K562 (cell line): ENCODE measurements at regions not wholly inside any gene's neighbourhood (a gene's known extent, or its start where the extent isn't known, plus 50 kb on each side); places are given as distances from the start of the nearest gene placed in this dataset.
A peak's percentile ranks its signal among the peaks of the same experiment; 100 is the strongest.
"Not testable (repeated sequence)": the region's sequence is repeated elsewhere in the genome, so short reads cannot be mapped to it uniquely, and the experiment has no call there.

Experiments
- ATAC-seq: fragments of 200-7000 bp; cut with Tn5 transposase; 3 replicates; pipeline ENCODE4 v1.9.1; 2020; ENCODE audit warnings: moderate library complexity
- BruUV-seq: library from RNA; stranded (reverse); fragments of 400-500 nt; replicated peaks from 2 replicates; lab custom pipeline; 2021; lab: Mats Ljungman, UMichigan
- CTCF ChIA-PET: fragments of 300-600 bp; formaldehyde crosslinking; extraction: SDS; loops from one replicate; lab custom pipeline; 2021; ENCODE audit warnings: low intra/inter-chr PET ratio; lab: Yijun Ruan, JAX
- POLR2A ChIA-PET: fragments of 300-600, 350-650 bp; sonication (Branson Sonifier 250); formaldehyde crosslinking; extraction: SDS; loops from one replicate; lab custom pipeline; 2021; ENCODE audit warnings: antibody characterized with exemption, inconsistent platforms; lab: Yijun Ruan, JAX
- DNase-seq, 4 experiments: peaks; one replicate each; pipeline versions ENCODE4 v3.0.0 to v3.0.0-alpha.2; 2011 to 2018; ENCODE audit warnings: low spot score in 3 of 4, mixed read lengths in 3 of 4; ENCODE audit errors: extremely low read depth in 1 of 4
- FAIRE-seq: peaks from 2 replicates; lab custom pipeline; 2011; peaks lifted over from hg19 to GRCh38; lab: Jason Lieb, UNC
- H2AFZ ChIP-seq: 2 replicates; pipeline ENCODE4 v1.6.0; 2011; ENCODE audit warnings: low read depth, low read length, control low read depth, inconsistent platforms
- H3K27ac ChIP-seq: fragments of 200-600 bp; 3 replicates; pipeline ENCODE4 v1.8.0; 2011; ENCODE audit warnings: low read depth, mild to moderate bottlenecking, control low read depth, inconsistent platforms, low read length, moderate library complexity, mixed read lengths; ENCODE audit errors: extremely low read depth
- H3K27me3 ChIP-seq, 2 experiments: fragments of 300-600 bp in 1 of 2; 2 replicates in 1 of 2; 3 replicates in 1 of 2; pipeline versions ENCODE4 v1.6.0 to v1.8.0; 2011; ENCODE audit warnings: inconsistent platforms in 2 of 2, low read length in 2 of 2, mild to moderate bottlenecking in 1 of 2, mixed read lengths in 1 of 2, moderate library complexity in 1 of 2; ENCODE audit not compliant: control insufficient read depth in 2 of 2, insufficient read depth in 2 of 2
- H3K36me3 ChIP-seq: fragments of 300-600 bp; 3 replicates; pipeline ENCODE4 v1.8.0; 2011; ENCODE audit warnings: mild to moderate bottlenecking, low read length, inconsistent platforms; ENCODE audit not compliant: control insufficient read depth, insufficient read depth
- H3K4me1 ChIP-seq, 2 experiments: fragments of 200-600 bp in 1 of 2; replicated peaks in 1 of 2; 2 replicates in 1 of 2; 3 replicates in 1 of 2; pipeline versions ENCODE4 v1.5.1 to v1.8.0; 2011; ENCODE audit warnings: inconsistent platforms in 2 of 2, low read length in 2 of 2, mild to moderate bottlenecking in 1 of 2, mixed read lengths in 1 of 2, moderate library complexity in 1 of 2; ENCODE audit not compliant: control insufficient read depth in 2 of 2, insufficient read depth in 2 of 2
- H3K4me2 ChIP-seq: 2 replicates; pipeline ENCODE4 v1.6.1; 2011; ENCODE audit warnings: low read length, control low read depth, inconsistent platforms, mixed read lengths; ENCODE audit not compliant: insufficient read depth
- H3K4me3 ChIP-seq: fragments of 200-600 bp; sonication (generic), shearing (Covaris generic); 2 replicates; pipeline ENCODE4 v1.5.1; 2016; ENCODE audit warnings: control low read depth, inconsistent platforms
- H3K79me2 ChIP-seq: fragments of 200-600 bp; 3 replicates; pipeline ENCODE4 v1.8.0; 2011; ENCODE audit warnings: low read length, inconsistent platforms; ENCODE audit not compliant: control insufficient read depth, insufficient read depth
- H3K9ac ChIP-seq, 2 experiments: 2 replicates each; pipeline versions ENCODE4 v1.6.0 to v1.6.1; 2011; ENCODE audit warnings: low read depth in 2 of 2, low read length in 2 of 2, control low read depth in 1 of 2, inconsistent platforms in 1 of 2, mild to moderate bottlenecking in 1 of 2, mixed read lengths in 1 of 2; ENCODE audit not compliant: insufficient read depth in 1 of 2
- H3K9me1 ChIP-seq: one replicate; pipeline ENCODE4 v1.6.0; 2011; ENCODE audit warnings: inconsistent platforms, mild to moderate bottlenecking, low read length, moderate library complexity; ENCODE audit not compliant: control insufficient read depth, insufficient read depth
- H3K9me3 ChIP-seq: replicated peaks from 2 replicates; pipeline ENCODE4 v1.5.1; 2011; ENCODE audit warnings: low read depth, low read length, inconsistent platforms; ENCODE audit not compliant: control insufficient read depth, insufficient read depth
- H4K20me1 ChIP-seq: replicated peaks from 2 replicates; pipeline ENCODE4 v1.6.1; 2011; ENCODE audit warnings: low read length, inconsistent platforms, mixed read lengths; ENCODE audit not compliant: control insufficient read depth, insufficient read depth
- KDM1A ChIP-seq, 2 experiments: fragments of 450-650 bp; IDR thresholded peaks; 2 replicates each; pipeline ENCODE4 v1.6.1; 2016; ENCODE audit warnings: mild to moderate bottlenecking in 2 of 2
- VEZF1 ChIP-seq: fragments of 200-800 bp; sonication (Bioruptor generic); IDR thresholded peaks from 2 replicates; pipeline ENCODE4 v1.6.1; 2017; ENCODE audit warnings: missing genetic modification characterization, missing compliant biosample characterization
- ZNF146 ChIP-seq: IDR thresholded peaks from one replicate; pipeline ENCODE4 v1.6.1; 2018; ENCODE audit warnings: missing compliant biosample characterization; ENCODE audit not compliant: unreplicated experiment
- WGBS: fragments of 100-300 bp; shearing (Covaris generic); methylation state at CpG from one replicate; pipeline ENCODE4 v1.1.6; 2016; ENCODE audit warnings: low coverage, mixed read lengths; ENCODE audit not compliant: insufficient coverage; ENCODE audit errors: missing lambda C conversion rate; 5-methylcytosine and 5-hydroxymethylcytosine counted together
- in situ Hi-C: fragments of 300-500 bp; cut with MboI; formaldehyde crosslinking; loops from 4 replicates; pipeline ENCODE4 v1.15.0; 2018; ENCODE audit warnings: inconsistent platforms, mixed read lengths
- intact Hi-C: fragments of 100-400 bp; cut with micrococcal nuclease; formaldehyde crosslinking; loops from 2 replicates; pipeline ENCODE4 v1.14.2; 2022

- no peak for ATAC-seq
- H4K20me1 ChIP-seq = no peaks in the 10 kb centered on the region
- H3K4me1 ChIP-seq = peaks cover 0 to 14% of the 10 kb centered on the region in 2 experiments; a peak in 2 of 5 replicates
- H3K9me3 ChIP-seq = no peaks in the 10 kb centered on the region
- FAIRE-seq = no peak
- H3K27me3 ChIP-seq = no peaks in the 10 kb centered on the region
- H3K27ac ChIP-seq = no peak overlapping the region
- in situ Hi-C loops = no loop called here
- H3K79me2 ChIP-seq = no peaks in the 10 kb centered on the region
- H3K36me3 ChIP-seq = no peaks in the 10 kb centered on the region
- no peak for DNase-seq
- POLR2A ChIA-PET = interaction anchor here (0.7 to 0.9 kb wide), 2 partner anchors 9 to 95 kb away, joined by 3 to 4 read pairs; no protein-coding TSS in a partner anchor
- no TSS peak for BruUV-seq
- no peak overlapping the region for H3K4me2 ChIP-seq
- H3K4me3 ChIP-seq = no peak overlapping the region
- CTCF ChIA-PET = no interaction called here
- H3K9me1 ChIP-seq = no peaks in the 10 kb centered on the region
- WGBS = 28% methylated on average over 6 of the region's 6 CpGs
- TF ChIP-seq KDM1A (IDR thresholded peaks at IDR 0.05) (peak; percentile 54 to 60), VEZF1 (CRISPR knock-in tag) (no peak)
- TF ChIP-seq, all 486 proteins: peak for 1
- Histone ChIP-seq H3K9ac (no peak overlapping the region), H2AFZ (no peak overlapping the region)
- intact Hi-C loops = no loop called here
Measured at GRCh38 chr21:35381743-35382310, 332.7 kb upstream of the RUNX1 start.

GRCh38 chr21:35380304-35380703, 331.2 kb upstream of the RUNX1 start:
- DNase-seq, CTCF ChIA-PET, POLR2A ChIA-PET, H3K36me3 ChIP-seq, H3K9ac ChIP-seq, in situ Hi-C loops, ATAC-seq, H2AFZ ChIP-seq, H3K27me3 ChIP-seq, H3K9me3 ChIP-seq, H3K27ac ChIP-seq, BruUV-seq, H3K4me1 ChIP-seq, FAIRE-seq, intact Hi-C loops, H4K20me1 ChIP-seq, H3K9me1 ChIP-seq, H3K4me3 ChIP-seq, H3K4me2 ChIP-seq, H3K79me2 ChIP-seq: not testable (repeated sequence)
- peak; percentile 87 for TF ChIP-seq ZNF146 (CRISPR knock-in tag)
- 53% methylated on average over 3 of the region's 3 CpGs for WGBS
